C4-2B (cell line): ENCODE measurements at regions not wholly inside any gene's neighbourhood (a gene's known extent, or its start where the extent isn't known, plus 50 kb on each side); places are given as distances from the start of the nearest gene placed in this dataset.

Experiments
- ZFX ChIP-seq: fragments of 450-650 bp; IDR thresholded peaks from 2 replicates; pipeline ENCODE4 v1.6.1; 2017
- TF ChIP-seq, protein P1 (sequence below): fragments of 450-650 bp; conservative IDR thresholded peaks from 2 replicates; pipeline ENCODE4 v1.5.1; 2017; ENCODE audit warnings: mild to moderate bottlenecking

DNA sequence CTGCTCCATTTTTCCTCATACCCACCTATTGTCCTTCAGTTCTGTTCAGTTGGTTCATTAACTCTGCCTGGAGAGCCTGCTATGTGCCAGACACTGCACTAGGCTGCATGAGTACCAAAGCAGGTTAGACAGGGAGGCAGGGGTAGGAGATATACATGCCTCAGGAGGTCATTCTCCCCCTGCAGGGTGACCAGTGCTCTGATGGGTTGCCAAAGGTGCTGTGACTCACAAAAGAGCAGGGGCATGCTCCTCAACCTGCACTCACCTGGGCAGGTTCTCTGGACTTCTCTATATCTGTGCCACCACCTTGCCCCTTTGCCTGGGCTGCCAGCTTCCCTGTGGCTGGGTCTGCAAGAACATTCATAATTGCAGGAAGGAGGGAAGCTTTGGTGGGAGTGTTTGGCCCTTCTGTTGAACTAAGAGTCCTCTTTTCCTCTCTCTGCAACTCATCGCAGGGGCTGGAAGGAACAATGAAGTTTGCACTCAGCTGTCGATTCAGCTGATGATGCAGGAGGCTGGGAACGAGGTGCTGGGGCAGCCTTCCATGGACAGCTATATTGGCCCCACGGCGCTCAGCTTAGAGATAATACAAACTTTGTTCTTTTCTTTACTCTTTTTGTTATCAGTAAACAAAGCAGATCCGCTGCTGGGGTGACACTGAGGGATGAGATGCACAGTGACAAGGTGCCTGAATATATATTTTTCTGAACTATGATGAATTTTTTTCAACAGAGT lies 356.4 kb upstream of the PLXNA2 start:
- TF ChIP-seq, protein P1, sequence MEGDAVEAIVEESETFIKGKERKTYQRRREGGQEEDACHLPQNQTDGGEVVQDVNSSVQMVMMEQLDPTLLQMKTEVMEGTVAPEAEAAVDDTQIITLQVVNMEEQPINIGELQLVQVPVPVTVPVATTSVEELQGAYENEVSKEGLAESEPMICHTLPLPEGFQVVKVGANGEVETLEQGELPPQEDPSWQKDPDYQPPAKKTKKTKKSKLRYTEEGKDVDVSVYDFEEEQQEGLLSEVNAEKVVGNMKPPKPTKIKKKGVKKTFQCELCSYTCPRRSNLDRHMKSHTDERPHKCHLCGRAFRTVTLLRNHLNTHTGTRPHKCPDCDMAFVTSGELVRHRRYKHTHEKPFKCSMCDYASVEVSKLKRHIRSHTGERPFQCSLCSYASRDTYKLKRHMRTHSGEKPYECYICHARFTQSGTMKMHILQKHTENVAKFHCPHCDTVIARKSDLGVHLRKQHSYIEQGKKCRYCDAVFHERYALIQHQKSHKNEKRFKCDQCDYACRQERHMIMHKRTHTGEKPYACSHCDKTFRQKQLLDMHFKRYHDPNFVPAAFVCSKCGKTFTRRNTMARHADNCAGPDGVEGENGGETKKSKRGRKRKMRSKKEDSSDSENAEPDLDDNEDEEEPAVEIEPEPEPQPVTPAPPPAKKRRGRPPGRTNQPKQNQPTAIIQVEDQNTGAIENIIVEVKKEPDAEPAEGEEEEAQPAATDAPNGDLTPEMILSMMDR = no peak
- TF ChIP-seq ZFX = no peak
